GM12892 (cell line): ENCODE measurements at regions not wholly inside any gene's neighbourhood (a gene's known extent, or its start where the extent isn't known, plus 50 kb on each side); places are given as distances from the start of the nearest gene placed in this dataset.

ENCODE experiments used
- POLR2A ChIP-seq: IDR thresholded peaks from 2 replicates; pipeline ENCODE4 v1.6.1; 2011; ENCODE audit warnings: low read depth, low read length, control low read depth
- POLR2AphosphoS5 ChIP-seq: IDR thresholded peaks from 2 replicates; pipeline ENCODE4 v1.6.1; 2011; ENCODE audit warnings: low read depth, low read length, control low read depth

DNA sequence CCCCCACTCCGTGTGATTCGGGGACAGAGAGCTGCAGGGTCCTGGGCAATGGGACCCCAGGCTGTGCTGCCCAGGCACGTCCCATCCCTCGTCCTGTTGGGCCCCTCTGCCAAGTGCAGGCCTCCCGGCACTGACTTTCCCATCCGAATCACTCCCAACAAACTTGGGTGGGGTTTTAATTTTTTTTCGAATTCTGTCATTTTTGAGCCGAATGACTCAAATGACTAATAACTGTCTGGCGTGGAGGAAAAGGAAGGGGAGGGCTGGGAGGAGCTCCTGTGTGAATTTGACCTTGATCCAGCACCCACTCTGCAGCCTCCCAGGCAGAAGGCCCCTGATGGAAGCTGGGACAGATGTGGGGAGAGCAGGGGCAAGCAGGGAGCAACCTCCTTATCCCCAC is 1173.2 kb downstream of the BRD1 start:
- TF ChIP-seq POLR2AphosphoS5, result no peak
- no peak for TF ChIP-seq POLR2A
